ENCODE measurements at regions not wholly inside any gene's neighbourhood (a gene's known extent, or its start where the extent isn't known, plus 50 kb on each side); places are given as distances from the start of the nearest gene placed in this dataset.
"Not testable (repeated sequence)": the region's sequence is repeated elsewhere in the genome, so short reads cannot be mapped to it uniquely, and the experiment has no call there.

- no peaks in the 10 kb centered on the region for H3K4me1 ChIP-seq
- peaks cover 0 to 2% of the 10 kb centered on the region in 2 donors for H3K9me3 ChIP-seq
- TF ChIP-seq CTCF (IDR thresholded peaks at IDR 0.05) = no peak
- no peak for DNase-seq (ENCODE audit: low spot score in 2 of 2)
- no peaks in the 10 kb centered on the region for H3K36me3 ChIP-seq
- no peaks in the 10 kb centered on the region for H3K27me3 ChIP-seq
- intact Hi-C loops (cut with DNase I) = no loop called here
- H3K4me3 ChIP-seq = no peak overlapping the region
- no peak overlapping the region for H3K27ac ChIP-seq
These were observed 115.9 kb downstream of the CRYAA start for GRCh38 chr21:43284700-43285099.

- intact Hi-C loops (cut with DNase I) = no loop called here
- Histone ChIP-seq H3K9me3 (no peaks in the 10 kb centered on the region), H3K36me3 (no peaks in the 10 kb centered on the region), H3K4me3 (no peak overlapping the region), H3K27me3 (no peaks in the 10 kb centered on the region), H3K4me1 (no peaks in the 10 kb centered on the region), H3K27ac (no peak overlapping the region)
- TF ChIP-seq CTCF (IDR thresholded peaks at IDR 0.05) = no peak
- no peak for DNase-seq (ENCODE audit: low spot score in 2 of 2)
These were observed 115.4 kb downstream of the CRYAA start for GRCh38 chr21:43284238-43284637.

GRCh38 chr21:43283925-43284221 is 115.1 kb downstream of the CRYAA start:
- H3K27me3 ChIP-seq; intact Hi-C loops (cut with DNase I); DNase-seq (ENCODE audit: low spot score in 2 of 2); H3K36me3 ChIP-seq; H3K4me1 ChIP-seq; H3K9me3 ChIP-seq; H3K4me3 ChIP-seq; H3K27ac ChIP-seq: not testable (repeated sequence)

GRCh38 chr21:43283136-43283924 is 114.5 kb downstream of the CRYAA start:
- no peaks in the 10 kb centered on the region for H3K36me3 ChIP-seq
- intact Hi-C loops (cut with DNase I) = no loop called here
- no peaks in the 10 kb centered on the region for H3K4me1 ChIP-seq
- no peak overlapping the region for H3K4me3 ChIP-seq
- H3K27me3 ChIP-seq = no peaks in the 10 kb centered on the region
- H3K9me3 ChIP-seq = no peaks in the 10 kb centered on the region
- DNase-seq (ENCODE audit: low spot score in 2 of 2) = no peak
- H3K27ac ChIP-seq = no peak overlapping the region
- no peak for TF ChIP-seq CTCF (IDR thresholded peaks at IDR 0.05)

GRCh38 chr21:43282358-43283120 is 113.7 kb downstream of the CRYAA start:
- Histone ChIP-seq H3K36me3 (no peaks in the 10 kb centered on the region), H3K4me3 (no peak overlapping the region), H3K4me1 (no peaks in the 10 kb centered on the region), H3K9me3 (no peaks in the 10 kb centered on the region), H3K27me3 (no peaks in the 10 kb centered on the region), H3K27ac (no peak overlapping the region)
- no peak for DNase-seq (ENCODE audit: low spot score in 2 of 2)
- no peak for TF ChIP-seq CTCF (IDR thresholded peaks at IDR 0.05)
- intact Hi-C loops (cut with DNase I) = no loop called here

GRCh38 chr21:43281661-43282357 is 113.0 kb downstream of the CRYAA start:
- Histone ChIP-seq H3K27ac (no peak overlapping the region), H3K27me3 (no peaks in the 10 kb centered on the region), H3K36me3 (no peaks in the 10 kb centered on the region), H3K9me3 (no peaks in the 10 kb centered on the region), H3K4me3 (no peak overlapping the region), H3K4me1 (no peaks in the 10 kb centered on the region)
- intact Hi-C loops (cut with DNase I) = no loop called here
- TF ChIP-seq CTCF (IDR thresholded peaks at IDR 0.05) = no peak
- no peak for DNase-seq (ENCODE audit: low spot score in 2 of 2)

All from ascending aorta (tissue), 2 donors.